ENCODE measurements at regions not wholly inside any gene's neighbourhood (a gene's known extent, or its start where the extent isn't known, plus 50 kb on each side); places are given as distances from the start of the nearest gene placed in this dataset.

GRCh38 chr5:164580155-164580554, 1074.7 kb downstream of the MAT2B start:
- Histone ChIP-seq H3K4me2 (ENCODE audit: insufficient read depth, low read length) (no peak overlapping the region), H3K4me1 (ENCODE audit: insufficient read depth, low read length) (no peaks in the 10 kb centered on the region), H3K9me3 (ENCODE audit: low read depth, low read length) (no peaks in the 10 kb centered on the region), H4K20me1 (ENCODE audit: insufficient read depth, low read length) (no peaks in the 10 kb centered on the region), H3K79me2 (ENCODE audit: insufficient read depth, low read length) (no peaks in the 10 kb centered on the region), H2AFZ (ENCODE audit: low read length) (no peak overlapping the region), H3K27ac (ENCODE audit: low read depth, low read length) (no peak overlapping the region), H3K36me3 (ENCODE audit: insufficient read depth, low read length) (no peaks in the 10 kb centered on the region), H3K27me3 (ENCODE audit: insufficient read depth, low read length) (no peaks in the 10 kb centered on the region), H3K4me3 (ENCODE audit: insufficient read depth, low read length) (no peak overlapping the region)
- no peak for DNase-seq (ENCODE audit: insufficient read length, low spot score, missing footprints)
- no peak for TF ChIP-seq CTCF (IDR thresholded peaks at IDR 0.05; ENCODE audit: extremely low read depth, low read depth, low read length)

GRCh38 chr5:164581889-164582288, 1076.5 kb downstream of the MAT2B start:
- H4K20me1 ChIP-seq (ENCODE audit: insufficient read depth, low read length), result no peaks in the 10 kb centered on the region
- H3K4me1 ChIP-seq (ENCODE audit: insufficient read depth, low read length), result no peaks in the 10 kb centered on the region
- no peaks in the 10 kb centered on the region for H3K27me3 ChIP-seq (ENCODE audit: insufficient read depth, low read length)
- no peak overlapping the region for H2AFZ ChIP-seq (ENCODE audit: low read length)
- no peak overlapping the region for H3K27ac ChIP-seq (ENCODE audit: low read depth, low read length)
- DNase-seq (ENCODE audit: insufficient read length, low spot score, missing footprints), result no peak
- H3K9me3 ChIP-seq (ENCODE audit: low read depth, low read length), result no peaks in the 10 kb centered on the region
- H3K4me2 ChIP-seq (ENCODE audit: insufficient read depth, low read length), result no peak overlapping the region
- H3K4me3 ChIP-seq (ENCODE audit: insufficient read depth, low read length), result no peak overlapping the region
- no peak for TF ChIP-seq CTCF (IDR thresholded peaks at IDR 0.05; ENCODE audit: extremely low read depth, low read depth, low read length)
- H3K36me3 ChIP-seq (ENCODE audit: insufficient read depth, low read length), result no peaks in the 10 kb centered on the region
- H3K79me2 ChIP-seq (ENCODE audit: insufficient read depth, low read length), result no peaks in the 10 kb centered on the region

- Histone ChIP-seq H3K4me2 (ENCODE audit: insufficient read depth, low read length) (no peak overlapping the region), H2AFZ (ENCODE audit: low read length) (no peak overlapping the region)
- no peak for TF ChIP-seq CTCF (IDR thresholded peaks at IDR 0.05; ENCODE audit: extremely low read depth, low read depth, low read length)
Observed at GRCh38 chr5:164593982-164594381, 1088.6 kb downstream of the MAT2B start.

GRCh38 chr5:164597293-164597900, 1092.0 kb downstream of the MAT2B start:
- no peaks in the 10 kb centered on the region for H3K79me2 ChIP-seq (ENCODE audit: insufficient read depth, low read length)
- peak; percentile 20 for TF ChIP-seq CTCF (IDR thresholded peaks at IDR 0.05; ENCODE audit: extremely low read depth, low read depth, low read length)
- H3K27me3 ChIP-seq (ENCODE audit: insufficient read depth, low read length), result no peaks in the 10 kb centered on the region
- no peaks in the 10 kb centered on the region for H4K20me1 ChIP-seq (ENCODE audit: insufficient read depth, low read length)
- no peak overlapping the region for H3K4me3 ChIP-seq (ENCODE audit: insufficient read depth, low read length)
- no peaks in the 10 kb centered on the region for H3K9me3 ChIP-seq (ENCODE audit: low read depth, low read length)
- no peaks in the 10 kb centered on the region for H3K4me1 ChIP-seq (ENCODE audit: insufficient read depth, low read length)
- no peak overlapping the region for H3K27ac ChIP-seq (ENCODE audit: low read depth, low read length)
- H2AFZ ChIP-seq (ENCODE audit: low read length), result no peak overlapping the region
- H3K36me3 ChIP-seq (ENCODE audit: insufficient read depth, low read length), result no peaks in the 10 kb centered on the region
- no peak for DNase-seq (ENCODE audit: insufficient read length, low spot score, missing footprints)
- H3K4me2 ChIP-seq (ENCODE audit: insufficient read depth, low read length), result no peak overlapping the region

More at GRCh38 chr5:164593982-164594381, 1088.6 kb downstream of the MAT2B start:
- H3K27me3 ChIP-seq (ENCODE audit: insufficient read depth, low read length), result no peaks in the 10 kb centered on the region
- H3K9me3 ChIP-seq (ENCODE audit: low read depth, low read length), result no peaks in the 10 kb centered on the region
- no peak overlapping the region for H3K27ac ChIP-seq (ENCODE audit: low read depth, low read length)
- H3K79me2 ChIP-seq (ENCODE audit: insufficient read depth, low read length), result no peaks in the 10 kb centered on the region
- no peaks in the 10 kb centered on the region for H3K36me3 ChIP-seq (ENCODE audit: insufficient read depth, low read length)
- no peaks in the 10 kb centered on the region for H3K4me1 ChIP-seq (ENCODE audit: insufficient read depth, low read length)
- no peaks in the 10 kb centered on the region for H4K20me1 ChIP-seq (ENCODE audit: insufficient read depth, low read length)
- H3K4me3 ChIP-seq (ENCODE audit: insufficient read depth, low read length), result no peak overlapping the region
- DNase-seq (ENCODE audit: insufficient read length, low spot score, missing footprints), result no peak
